ENCODE measurements at regions not wholly inside any gene's neighbourhood (a gene's known extent, or its start where the extent isn't known, plus 50 kb on each side); places are given as distances from the start of the nearest gene placed in this dataset.

GRCh38 chr5:30811298-30811697, 382.2 kb upstream of the CDH6 start:
- no peak for TF ChIP-seq ARNTL (CRISPR knock-in tag; IDR thresholded peaks at IDR 0.05; ENCODE audit: borderline replicate concordance, low read depth)
- no peak for TF ChIP-seq POU6F1 (CRISPR knock-in tag; IDR thresholded peaks at IDR 0.05; ENCODE audit: borderline replicate concordance, low read depth)
- no peak for TF ChIP-seq PATZ1 (CRISPR knock-in tag; IDR thresholded peaks at IDR 0.05; ENCODE audit: borderline replicate concordance)
- TF ChIP-seq PPARA (CRISPR knock-in tag; IDR thresholded peaks at IDR 0.05; ENCODE audit: borderline replicate concordance): no peak
- TF ChIP-seq ZFP30 (CRISPR knock-in tag; IDR thresholded peaks at IDR 0.05): no peak
- TF ChIP-seq ZFP3 (CRISPR knock-in tag; IDR thresholded peaks at IDR 0.05): no peak
- TF ChIP-seq GLIS3 (CRISPR knock-in tag; IDR thresholded peaks at IDR 0.05): no peak
- no peak for TF ChIP-seq CREB5 (CRISPR knock-in tag; IDR thresholded peaks at IDR 0.05; ENCODE audit: low read depth)
- TF ChIP-seq CSRNP3 (CRISPR knock-in tag; IDR thresholded peaks at IDR 0.05): no peak
- TF ChIP-seq OSR1 (CRISPR knock-in tag; IDR thresholded peaks at IDR 0.05): no peak
- no peak for TF ChIP-seq ESRRG (CRISPR knock-in tag; IDR thresholded peaks at IDR 0.05)
- TF ChIP-seq SNAI2 (CRISPR knock-in tag; IDR thresholded peaks at IDR 0.05): no peak
- TF ChIP-seq BACH2 (CRISPR knock-in tag; IDR thresholded peaks at IDR 0.05; ENCODE audit: borderline replicate concordance): no peak
- no peak for TF ChIP-seq ISL1 (CRISPR knock-in tag; IDR thresholded peaks at IDR 0.05)

Data from SK-N-SH treated with all-trans-retinoic acid at 6 μM for 48 hours (cell line).